ENCODE measurements at regions not wholly inside any gene's neighbourhood (a gene's known extent, or its start where the extent isn't known, plus 50 kb on each side); places are given as distances from the start of the nearest gene placed in this dataset.

DNA sequence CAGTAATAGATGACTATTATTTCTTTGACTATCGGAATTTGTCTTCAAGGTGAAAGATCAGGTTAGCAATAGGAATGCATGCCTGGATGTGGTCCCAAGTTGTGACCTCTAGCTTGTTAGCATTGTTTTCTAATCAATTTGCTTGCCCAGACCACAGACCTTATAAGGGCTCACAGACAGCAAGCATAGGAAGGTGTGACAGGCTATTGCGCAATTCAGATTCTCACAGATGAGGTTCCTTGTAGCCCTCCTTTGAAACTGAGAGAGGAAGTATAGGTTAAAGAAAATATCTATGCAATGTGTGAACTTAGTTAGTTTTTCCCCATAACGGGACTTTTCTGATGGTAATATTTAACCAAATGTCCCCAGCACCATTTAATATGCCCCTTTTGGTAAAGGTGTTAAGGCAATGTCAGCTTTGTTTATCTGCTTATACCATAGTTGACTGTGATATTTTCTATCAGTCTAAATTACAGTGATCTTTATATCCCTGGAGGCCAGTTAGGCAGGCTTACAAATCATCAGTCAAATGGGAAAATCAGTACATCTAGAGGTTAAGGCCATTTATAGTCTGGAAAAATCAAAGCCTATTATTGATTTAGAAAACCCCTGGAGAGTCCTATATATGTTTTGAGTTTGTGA is 168.1 kb upstream of the MBNL1 start:
- no peak for DNase-seq (ENCODE audit: low spot score)

DNA sequence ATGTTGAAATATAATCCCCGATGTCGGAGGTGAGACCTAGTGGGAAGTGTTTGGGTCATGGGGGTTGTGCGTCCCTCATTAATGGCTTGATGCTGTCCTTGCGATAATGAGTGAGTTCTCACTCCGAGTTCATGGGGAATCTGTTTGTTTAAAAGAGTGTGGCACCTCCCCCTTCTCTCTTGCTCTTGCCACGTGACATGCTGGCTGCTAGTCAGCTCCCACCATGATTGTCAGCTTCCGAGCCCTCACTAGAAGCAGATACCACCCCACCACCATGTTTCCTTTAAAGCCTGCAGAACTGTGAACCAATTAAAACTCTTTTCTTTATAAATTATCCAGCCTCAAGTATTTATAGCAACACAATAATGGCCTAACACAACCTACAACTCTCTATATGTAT is 166.3 kb upstream of the MBNL1 start:
- DNase-seq (ENCODE audit: low spot score) = no peak

DNA sequence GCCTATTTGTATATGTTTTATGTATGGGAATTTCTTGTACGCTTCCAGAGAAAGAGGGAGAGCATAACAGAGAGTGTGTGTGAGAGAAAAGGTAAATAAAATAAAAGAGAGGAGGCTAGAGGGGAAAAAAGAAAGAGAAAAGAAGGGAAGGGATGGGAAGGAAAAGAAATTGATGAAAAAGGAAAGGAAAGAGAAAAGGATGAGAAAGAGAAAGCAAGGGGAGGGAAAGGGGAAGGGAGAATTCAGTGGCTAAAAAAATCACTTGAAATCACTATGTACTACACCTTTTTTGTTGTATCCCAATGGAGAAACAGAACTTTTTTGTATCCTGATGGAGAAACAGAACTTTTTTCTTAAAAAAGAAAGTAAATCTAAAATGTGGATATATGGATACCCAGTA is 165.5 kb upstream of the MBNL1 start:
- DNase-seq (ENCODE audit: low spot score) = no peak

DNA sequence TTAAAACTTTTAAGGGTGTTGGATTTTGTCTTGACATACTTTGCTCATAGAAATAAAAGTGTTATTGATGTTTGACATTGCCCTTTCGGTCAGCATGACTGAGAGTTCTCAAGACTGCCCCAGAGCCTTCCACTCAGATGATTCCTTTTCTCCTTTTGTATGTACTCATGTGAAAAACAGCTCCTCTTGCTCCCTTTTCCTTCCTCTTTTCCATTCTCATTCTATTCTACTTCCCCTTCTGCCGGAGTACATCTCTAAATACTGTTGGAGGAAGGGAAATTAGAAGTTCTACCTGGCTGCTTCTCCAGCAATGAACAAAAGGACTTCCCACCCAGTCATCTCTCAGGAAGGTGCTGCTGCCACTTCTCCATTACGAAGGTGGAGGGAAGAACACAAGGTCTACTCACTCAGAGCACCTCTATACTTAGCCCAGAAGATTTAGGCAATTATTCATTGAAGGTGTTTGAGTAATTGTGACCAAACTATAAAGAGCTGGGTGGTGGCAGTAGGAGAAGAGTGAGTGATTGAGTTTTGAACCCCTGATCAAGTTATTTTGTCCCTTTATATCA is 163.8 kb upstream of the MBNL1 start:
- DNase-seq (ENCODE audit: low spot score) = no peak

DNA sequence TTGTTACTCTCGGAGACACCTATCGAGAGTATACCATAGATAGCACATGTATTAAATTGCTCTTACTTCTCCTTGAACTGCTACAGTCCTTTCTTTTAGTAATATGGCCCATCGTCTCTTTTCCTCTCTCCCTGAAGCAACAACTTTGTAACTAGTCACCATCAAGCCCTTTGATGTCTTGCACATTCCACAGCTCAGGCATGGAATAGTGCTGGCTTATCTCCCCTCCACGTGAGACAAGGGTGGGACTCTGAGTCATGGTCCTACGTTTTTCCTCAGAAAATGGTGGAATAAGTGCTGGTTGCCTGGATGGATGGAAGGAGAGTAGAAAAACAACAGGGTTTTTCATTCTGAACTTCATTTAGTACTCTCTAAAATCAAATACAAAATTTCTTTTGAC is 163.3 kb upstream of the MBNL1 start:
- no peak for DNase-seq (ENCODE audit: low spot score)

DNA sequence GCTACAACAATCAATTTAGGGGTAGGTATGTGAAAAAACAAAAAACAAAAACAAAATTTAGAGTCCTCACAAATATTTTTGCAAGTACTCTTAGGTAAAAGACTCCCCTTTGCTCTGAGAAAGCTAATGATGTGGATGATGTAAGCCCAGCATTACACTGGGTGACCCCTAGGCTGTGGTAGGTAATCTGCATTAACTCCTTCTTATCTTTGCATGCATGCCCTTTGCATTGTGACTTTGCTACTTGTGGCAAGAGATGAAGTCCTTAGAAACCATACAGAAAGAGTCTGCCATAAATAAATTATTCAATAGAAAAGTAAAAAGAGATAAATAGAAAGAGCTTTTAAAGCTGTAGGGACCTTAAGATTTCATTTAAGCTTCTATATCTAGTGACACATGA is 159.7 kb upstream of the MBNL1 start:
- DNase-seq (ENCODE audit: low spot score) = no peak

DNA sequence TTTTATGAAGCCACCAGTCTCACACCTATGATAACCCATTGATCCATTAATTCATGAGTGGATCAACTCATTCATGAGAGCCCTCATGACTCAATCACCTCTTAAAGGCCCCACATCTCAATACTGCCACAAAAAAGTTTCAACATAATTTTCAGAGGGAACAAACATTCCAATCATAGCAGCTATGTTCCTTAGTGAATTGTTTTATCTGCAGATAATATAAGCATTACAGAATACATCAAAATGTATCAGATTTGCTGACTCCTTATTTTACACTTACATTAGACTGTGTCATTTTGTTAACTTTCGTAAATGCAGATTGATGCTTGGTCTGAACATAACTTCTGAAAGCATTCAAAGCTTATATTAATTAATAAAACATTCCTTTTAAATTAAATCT is 155.3 kb upstream of the MBNL1 start:
- no peak for DNase-seq (ENCODE audit: low spot score)

DNA sequence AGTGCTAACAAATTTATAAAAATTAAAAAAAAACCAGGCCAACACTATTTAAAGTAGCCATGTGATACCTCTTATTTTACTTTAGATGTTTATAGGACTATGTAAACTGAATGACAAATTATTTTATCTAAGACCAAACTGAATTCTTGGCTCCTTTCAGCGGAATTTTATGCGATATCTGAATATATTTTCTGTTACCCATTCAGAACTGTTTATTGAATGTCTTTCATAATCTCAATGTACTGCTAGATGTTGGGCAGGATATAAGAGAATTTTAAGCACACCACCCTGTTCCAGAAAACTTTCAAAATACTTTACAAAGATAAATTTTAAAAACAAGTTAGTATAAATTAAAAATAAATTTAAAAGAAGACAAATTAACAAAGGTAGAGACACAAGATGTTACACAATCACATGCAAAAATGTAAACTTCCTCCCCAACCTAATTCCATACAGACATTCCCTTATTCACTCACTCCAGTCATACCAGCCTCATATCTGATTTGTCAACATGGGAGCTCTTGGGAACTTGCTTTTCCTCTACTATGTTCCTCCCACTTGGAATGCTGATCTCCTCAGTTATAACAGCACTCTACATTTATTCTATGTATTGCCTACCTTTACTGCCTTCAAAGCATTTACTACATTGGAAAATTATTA is 154.6 kb upstream of the MBNL1 start:
- no peak for DNase-seq (ENCODE audit: low spot score)

DNA sequence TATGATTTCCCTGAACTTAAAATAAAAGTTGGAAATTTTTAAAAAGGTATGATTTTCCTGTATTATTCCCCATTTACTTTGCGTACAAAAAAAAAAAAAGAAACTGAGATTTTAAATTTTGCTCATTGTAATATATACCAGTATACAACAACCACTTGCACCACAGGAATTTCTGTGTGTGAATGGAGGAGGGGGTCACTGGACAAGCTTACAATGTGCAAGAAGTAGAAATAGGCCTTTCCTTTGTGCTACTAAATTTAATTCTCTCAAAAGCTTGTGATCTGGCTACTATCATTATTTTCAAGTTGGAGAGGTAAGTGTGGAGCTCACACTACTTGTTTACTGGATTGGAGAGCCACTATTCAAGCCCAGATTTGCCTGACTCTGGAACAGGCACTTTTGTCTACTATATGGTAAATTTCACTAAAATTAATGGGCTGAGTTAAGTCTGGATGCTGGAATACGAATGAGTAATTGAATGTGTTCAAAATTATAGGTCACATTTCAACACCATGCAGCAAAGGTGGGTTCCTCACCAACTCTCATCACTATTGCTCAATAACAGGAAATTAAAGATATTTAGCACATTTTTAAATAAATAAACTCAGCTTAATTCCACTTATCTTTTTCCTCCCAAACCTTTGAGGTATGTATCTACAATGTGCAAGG is 148.0 kb upstream of the MBNL1 start:
- DNase-seq (ENCODE audit: low spot score) = no peak

DNA sequence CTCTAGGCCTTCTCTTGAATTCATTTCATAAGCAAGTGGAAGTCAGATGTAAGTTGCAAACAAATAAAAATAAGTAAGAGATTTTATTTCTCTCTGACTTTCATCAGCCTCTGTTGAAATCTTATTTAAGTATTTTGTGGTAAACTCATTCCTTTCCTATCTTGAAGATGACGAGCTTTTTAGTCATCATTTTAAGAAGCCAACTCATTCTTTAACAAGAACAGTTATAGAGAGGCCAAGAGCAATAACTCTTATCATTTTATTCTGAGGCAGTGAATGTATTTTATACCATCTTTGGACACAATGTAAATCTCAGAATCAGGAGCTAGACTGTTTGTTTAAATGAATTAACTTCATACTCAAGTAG is 147.5 kb upstream of the MBNL1 start:
- no peak for DNase-seq (ENCODE audit: low spot score)

DNA sequence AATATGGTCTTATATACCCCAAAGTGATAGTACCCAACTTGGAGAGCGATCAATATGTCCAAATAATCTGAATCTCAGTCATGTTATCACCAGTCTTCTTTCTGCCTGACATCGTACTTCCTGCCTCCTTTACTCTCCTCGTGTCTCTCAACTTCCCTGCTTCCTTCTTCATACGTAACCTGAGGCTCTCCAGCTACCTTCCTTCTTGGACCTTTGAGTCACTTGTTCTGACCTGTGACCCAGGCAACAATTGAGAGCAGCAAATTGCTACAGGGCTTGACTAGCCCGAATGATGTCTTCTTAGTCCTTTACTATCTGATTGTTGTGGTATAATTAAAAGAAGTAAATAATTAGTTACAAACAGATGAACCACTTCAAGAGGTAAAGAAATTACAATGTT is 145.9 kb upstream of the MBNL1 start:
- DNase-seq (ENCODE audit: low spot score) = no peak

DNA sequence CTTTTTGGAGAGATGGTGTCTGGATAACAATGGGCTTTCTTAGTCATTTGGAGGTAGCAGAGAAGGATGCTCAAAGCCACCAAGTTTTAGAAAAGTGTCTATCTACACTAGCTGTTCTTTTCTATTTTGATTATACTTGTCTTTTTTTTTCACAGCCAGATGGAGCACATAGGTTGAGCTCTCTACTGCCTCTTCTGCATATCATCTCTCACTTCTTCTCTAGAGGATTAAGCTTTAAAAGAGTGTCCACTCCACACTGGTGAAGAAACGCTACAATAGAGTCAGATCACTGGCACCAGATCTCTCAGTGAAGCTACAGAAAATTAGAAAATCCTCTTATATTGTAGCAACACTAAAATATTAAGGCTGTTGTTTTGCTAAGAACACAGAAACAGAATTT is 145.3 kb upstream of the MBNL1 start:
- DNase-seq (ENCODE audit: low spot score) = no peak

DNA sequence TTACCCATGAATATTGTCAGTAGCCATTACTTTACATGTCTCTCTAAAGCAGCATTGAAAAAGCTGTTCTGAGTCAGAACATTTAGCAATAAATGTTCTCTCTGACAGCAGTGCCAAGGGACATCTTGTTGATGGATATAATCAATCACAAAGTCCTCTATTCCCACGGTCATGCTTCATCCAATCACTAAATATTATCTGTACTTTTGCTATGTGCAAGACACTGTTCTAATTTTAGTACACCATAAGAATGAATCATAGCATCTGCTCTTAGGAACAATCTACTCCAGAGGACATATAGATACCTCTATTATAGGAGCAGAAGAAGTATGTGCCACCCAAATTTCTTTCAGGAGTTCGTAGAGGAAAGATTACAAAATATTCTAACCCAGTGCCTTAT is 142.5 kb upstream of the MBNL1 start:
- no peak for DNase-seq (ENCODE audit: low spot score)

DNA sequence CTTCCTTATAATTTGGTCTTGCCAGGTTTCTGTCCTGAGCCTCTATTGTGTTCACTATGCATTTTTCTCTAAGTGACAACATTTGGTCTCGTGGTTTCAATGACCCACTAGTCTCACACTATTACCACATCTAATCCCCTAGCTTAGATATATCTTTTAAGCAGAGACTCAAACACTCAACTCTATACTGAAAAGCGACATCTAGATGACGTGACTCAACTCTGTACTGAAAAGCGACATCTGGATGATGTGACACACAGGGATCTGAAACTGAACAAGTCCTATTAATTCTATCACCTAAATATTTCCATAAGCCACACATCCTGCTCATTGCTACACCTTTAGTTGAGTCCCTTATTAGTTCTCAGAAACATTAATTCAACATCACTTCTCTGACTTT is 141.7 kb upstream of the MBNL1 start:
- DNase-seq (ENCODE audit: low spot score) = no peak

DNA sequence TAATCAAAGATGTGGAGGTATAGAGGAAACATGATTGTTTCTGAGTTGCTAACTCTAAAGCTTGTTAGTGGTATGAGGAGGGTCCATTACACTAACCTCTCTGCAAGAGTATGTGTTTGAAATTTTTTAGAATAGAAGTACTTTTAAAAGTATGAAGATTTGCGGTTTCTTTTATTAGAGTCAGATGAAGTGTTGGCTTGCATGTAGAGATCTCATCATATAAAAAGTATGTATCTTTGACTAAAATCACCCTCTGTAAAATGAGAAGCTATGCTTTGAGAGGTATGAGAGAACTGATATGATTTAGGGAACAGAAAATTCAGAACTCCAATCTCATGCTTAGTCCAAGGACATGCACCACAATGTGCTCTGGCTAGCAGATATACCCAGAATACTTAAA is 140.4 kb upstream of the MBNL1 start:
- DNase-seq (ENCODE audit: low spot score) = no peak

DNA sequence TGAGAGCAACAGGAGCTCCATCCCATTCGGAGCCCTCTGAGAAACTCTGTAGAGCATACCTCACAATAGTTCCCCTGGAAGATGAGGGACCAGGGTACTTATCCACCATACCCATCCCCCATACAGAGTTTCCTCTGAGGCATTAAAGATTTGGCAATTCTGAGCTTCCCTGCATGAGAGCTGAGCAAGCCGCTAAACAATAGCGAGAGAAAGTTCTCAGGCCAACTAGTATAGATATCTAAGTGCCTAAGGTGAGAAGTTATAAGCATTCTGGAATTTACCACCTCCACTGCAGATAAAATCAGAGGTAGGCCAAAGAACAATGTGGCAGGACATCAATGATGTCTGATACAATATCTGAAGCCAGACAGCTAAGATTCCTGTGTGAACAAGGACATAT is 129.1 kb upstream of the MBNL1 start:
- DNase-seq (ENCODE audit: low spot score) = no peak

DNA sequence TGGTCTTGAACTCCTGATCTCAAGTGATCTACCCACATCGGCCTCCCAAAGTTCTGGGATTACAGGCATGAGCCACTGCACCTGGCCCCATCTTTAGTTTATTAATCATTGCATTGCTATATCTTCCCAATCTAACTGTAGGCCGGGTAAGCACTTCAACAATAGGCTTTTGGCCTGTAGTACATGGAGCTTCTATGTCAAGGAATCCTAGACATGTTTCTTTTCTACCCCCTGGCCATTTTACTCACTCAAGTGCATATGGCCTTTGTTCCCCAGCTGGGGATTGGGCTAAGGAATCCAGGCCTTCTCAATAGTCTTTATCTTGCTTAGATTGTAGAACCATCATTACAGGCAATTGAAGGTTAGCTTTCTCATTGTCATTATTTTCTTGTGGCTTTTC is 122.3 kb upstream of the MBNL1 start:
- DNase-seq (ENCODE audit: low spot score) = no peak

DNA sequence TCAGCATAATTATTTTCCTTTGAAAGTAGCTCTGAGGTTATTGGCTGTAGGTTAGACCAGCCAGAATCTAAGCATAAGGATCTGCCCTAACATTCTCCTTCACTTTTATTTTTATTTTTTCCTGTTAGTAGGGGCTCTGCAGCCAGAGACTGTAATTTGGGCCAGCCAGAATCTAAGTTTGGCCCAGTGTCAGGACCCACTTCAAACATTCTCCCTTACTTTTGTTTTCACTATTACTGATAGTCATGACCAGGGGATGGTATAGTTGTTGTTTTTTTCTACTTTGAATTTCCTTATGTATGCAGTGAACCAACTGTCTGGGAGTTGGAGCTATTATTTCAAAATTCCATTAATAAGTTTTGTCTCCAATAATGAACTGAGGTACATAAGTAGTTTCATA is 121.0 kb upstream of the MBNL1 start:
- no peak for DNase-seq (ENCODE audit: low spot score)

DNA sequence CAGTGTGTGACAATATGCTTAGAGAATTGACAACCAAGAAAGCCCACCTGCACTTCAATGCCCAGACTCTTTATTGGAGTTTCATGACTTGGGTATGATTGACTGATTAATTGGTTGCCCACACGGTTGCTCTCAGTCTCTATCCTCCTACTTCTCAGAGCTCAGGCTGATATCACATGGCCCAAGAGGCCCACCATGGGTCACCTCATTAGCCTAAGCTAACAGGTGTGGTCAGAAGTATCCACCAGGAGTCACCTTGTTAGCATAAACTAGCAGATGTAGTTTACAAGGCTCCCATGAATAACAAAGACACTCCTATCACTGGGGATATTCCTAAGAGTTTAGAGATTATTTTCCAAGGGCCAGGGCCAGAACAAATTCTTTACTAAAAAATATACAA is 120.2 kb upstream of the MBNL1 start:
- DNase-seq (ENCODE audit: low spot score) = no peak

DNA sequence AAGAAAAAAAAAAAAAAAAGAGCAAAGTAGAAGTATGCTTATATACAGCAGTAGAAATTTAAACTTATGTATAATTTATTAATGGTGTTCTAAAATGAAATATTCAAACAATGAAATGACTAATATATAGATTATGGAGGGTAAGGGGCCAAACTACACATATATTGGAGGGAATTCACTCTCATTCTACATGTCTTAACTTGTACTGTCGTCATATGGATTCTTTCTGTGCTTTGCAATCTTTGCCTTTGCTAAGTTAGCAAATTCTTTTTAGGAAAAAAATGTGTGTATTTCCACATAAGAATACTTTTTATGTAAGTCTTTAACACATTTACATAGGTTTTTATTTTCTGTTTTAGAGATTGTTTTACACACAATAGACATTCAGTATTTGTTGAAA is 118.9 kb upstream of the MBNL1 start:
- DNase-seq (ENCODE audit: low spot score) = no peak

DNA sequence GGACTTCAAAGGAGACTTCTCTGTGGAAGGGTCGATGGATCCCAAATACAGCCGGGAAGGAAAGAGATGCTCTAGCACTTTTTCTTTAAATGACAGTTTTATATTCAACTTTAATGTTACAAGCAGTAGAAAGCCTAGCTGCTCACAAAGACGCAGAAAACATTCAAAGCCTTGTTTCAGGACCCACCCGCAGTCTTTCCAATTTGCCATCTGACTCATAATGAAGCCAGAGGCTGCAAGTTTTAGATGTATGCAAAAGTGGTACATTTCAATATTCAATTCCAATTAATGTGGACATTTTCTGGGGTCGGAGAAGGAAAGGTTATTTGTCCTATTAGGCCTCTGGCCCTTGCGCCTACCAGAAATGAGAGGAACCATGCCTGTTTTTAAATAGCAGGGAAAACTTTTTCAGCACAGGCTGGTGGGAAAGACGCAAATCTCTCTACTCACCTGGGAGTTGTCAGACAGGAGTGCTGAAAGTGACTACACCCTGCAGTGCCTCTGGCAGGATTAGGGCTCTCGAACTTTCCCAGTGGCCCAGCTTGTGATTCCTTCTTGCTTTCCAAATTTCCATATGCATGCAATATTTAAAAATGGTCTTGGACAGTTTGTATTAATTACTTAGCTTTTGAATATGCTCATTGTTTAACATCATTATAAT is 117.4 kb upstream of the MBNL1 start:
- no peak for DNase-seq (ENCODE audit: low spot score)

Measured in SK-N-DZ (cell line).